ENCODE measurements at regions not wholly inside any gene's neighbourhood (a gene's known extent, or its start where the extent isn't known, plus 50 kb on each side); places are given as distances from the start of the nearest gene placed in this dataset.

- H3K9ac ChIP-seq (ENCODE audit: extremely low read depth, insufficient read length, low read length) = no peak overlapping the region
- H3K9me3 ChIP-seq (ENCODE audit: control insufficient read depth, low read depth, low read length) = no peaks in the 10 kb centered on the region
- Mint-ChIP-seq H3K4me1 (no peaks in the 10 kb centered on the region), H3K9me3 (peaks cover 29 to 32% of the 10 kb centered on the region in 2 experiments), H3K27me3 (ENCODE audit: low read depth) (no peaks in the 10 kb centered on the region; the same call in 1 of the 2 replicates), H3K27ac (no peak overlapping the region), H3K36me3 (ENCODE audit: insufficient read depth in 1 of 3, low read depth in 3 of 3) (peaks cover 4 to 21% (median 5%) of the 10 kb centered on the region in 3 experiments; a peak in 6 of 7 replicates), H3K4me3 (no peak overlapping the region)
- no peak overlapping the region for H4K91ac ChIP-seq (ENCODE audit: insufficient read length, low read depth, low read length)
- no peaks in the 10 kb centered on the region for H3K79me2 ChIP-seq (ENCODE audit: insufficient read depth, low read length)
- H3K14ac ChIP-seq (ENCODE audit: insufficient read depth, low read length) = no peak overlapping the region
- H3T11ph ChIP-seq (ENCODE audit: low read length) = no peak overlapping the region
- H3K18ac ChIP-seq (ENCODE audit: insufficient read length, low read depth, low read length) = no peak overlapping the region
- no peaks in the 10 kb centered on the region for H3K4me1 ChIP-seq (ENCODE audit: insufficient read depth, low read length)
- no peak for DNase-seq
- no peak overlapping the region for H2BK5ac ChIP-seq (ENCODE audit: insufficient read length, low read length)
- H4K8ac ChIP-seq (replicated peaks; ENCODE audit: insufficient read length, low read depth, low read length) = no peak overlapping the region
- H2AK5ac ChIP-seq (ENCODE audit: insufficient read length, low read length) = no peak overlapping the region
- H3K4me2 ChIP-seq (ENCODE audit: insufficient read depth, insufficient read length, low read length) = no peak overlapping the region
- no peak overlapping the region for H4K5ac ChIP-seq (ENCODE audit: insufficient read length, low read depth, low read length)
- no peaks in the 10 kb centered on the region for H3K23me2 ChIP-seq (ENCODE audit: insufficient read length, low read depth, low read length, poor library complexity, severe bottlenecking)
- H3K4ac ChIP-seq (ENCODE audit: low read depth, low read length) = no peak overlapping the region
- no peak overlapping the region for H3K23ac ChIP-seq (ENCODE audit: insufficient read length, low read depth, low read length)
- no peak for TF ChIP-seq CTCF (conservative IDR thresholded peaks at IDR 0.05)
- no peaks in the 10 kb centered on the region for H4K20me1 ChIP-seq (ENCODE audit: control insufficient read depth, insufficient read depth, insufficient read length)
- H2BK12ac ChIP-seq (ENCODE audit: insufficient read length, low read depth, low read length) = no peak overlapping the region
- no peak overlapping the region for H2BK15ac ChIP-seq (ENCODE audit: low read depth, low read length)
- no peak overlapping the region for H3K27ac ChIP-seq (ENCODE audit: insufficient read length, low read depth, low read length)
- H3K56ac ChIP-seq (ENCODE audit: insufficient read length, low read depth, low read length) = no peak overlapping the region
- H3K79me1 ChIP-seq (ENCODE audit: insufficient read depth, low read depth, low read length, poor library complexity, severe bottlenecking) = no peaks in the 10 kb centered on the region
- H2BK120ac ChIP-seq (ENCODE audit: low read depth, low read length, poor library complexity, severe bottlenecking) = no peak overlapping the region
- no peak overlapping the region for H2AFZ ChIP-seq (ENCODE audit: low read length)
- no peaks in the 10 kb centered on the region for H3K27me3 ChIP-seq (ENCODE audit: insufficient read depth, low read length)
- no peak overlapping the region for H2BK20ac ChIP-seq (ENCODE audit: low read depth, low read length, poor library complexity, severe bottlenecking)
- no CpG with 5 or more reads among the region's 1 CpG for WGBS (ENCODE audit: extremely low coverage, insufficient read length, low lambda C conversion rate)
Measured at GRCh38 chr1:219726480-219727272, 113.8 kb upstream of the ZC3H11B start.

Measured in H9 (cell line).